ENCODE measurements at regions not wholly inside any gene's neighbourhood (a gene's known extent, or its start where the extent isn't known, plus 50 kb on each side); places are given as distances from the start of the nearest gene placed in this dataset.

DNA sequence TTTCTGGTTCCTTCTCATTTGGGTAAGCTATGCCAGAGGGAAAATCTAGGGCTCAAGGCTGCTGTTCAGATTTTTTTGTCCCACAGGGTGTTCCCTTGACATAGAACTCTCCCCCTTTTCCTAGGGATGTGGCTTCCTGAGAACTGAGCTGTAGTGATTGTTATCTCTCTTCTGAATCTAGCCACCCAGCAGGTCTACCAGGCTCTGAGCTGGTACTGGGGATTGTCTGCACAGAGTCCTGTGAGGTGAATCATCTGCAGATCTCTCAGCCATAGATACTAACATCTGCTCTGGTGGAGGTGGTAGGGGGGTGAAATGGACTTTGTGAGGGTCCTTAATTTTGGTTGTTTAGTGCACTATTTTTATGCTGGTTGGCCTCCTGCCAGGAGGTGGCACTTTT, 167.3 kb upstream of the PGR start:
- no peaks in the 10 kb centered on the region for H3K9me3 ChIP-seq (replicated peaks in 1 of 2; ENCODE audit: control insufficient read depth in 2 of 2, insufficient read depth in 1 of 2, low read depth in 1 of 2, low read length in 2 of 2)
- H2BK12ac ChIP-seq (ENCODE audit: low read length): no peak overlapping the region
- no peak for DNase-seq (ENCODE audit: low spot score)

DNA sequence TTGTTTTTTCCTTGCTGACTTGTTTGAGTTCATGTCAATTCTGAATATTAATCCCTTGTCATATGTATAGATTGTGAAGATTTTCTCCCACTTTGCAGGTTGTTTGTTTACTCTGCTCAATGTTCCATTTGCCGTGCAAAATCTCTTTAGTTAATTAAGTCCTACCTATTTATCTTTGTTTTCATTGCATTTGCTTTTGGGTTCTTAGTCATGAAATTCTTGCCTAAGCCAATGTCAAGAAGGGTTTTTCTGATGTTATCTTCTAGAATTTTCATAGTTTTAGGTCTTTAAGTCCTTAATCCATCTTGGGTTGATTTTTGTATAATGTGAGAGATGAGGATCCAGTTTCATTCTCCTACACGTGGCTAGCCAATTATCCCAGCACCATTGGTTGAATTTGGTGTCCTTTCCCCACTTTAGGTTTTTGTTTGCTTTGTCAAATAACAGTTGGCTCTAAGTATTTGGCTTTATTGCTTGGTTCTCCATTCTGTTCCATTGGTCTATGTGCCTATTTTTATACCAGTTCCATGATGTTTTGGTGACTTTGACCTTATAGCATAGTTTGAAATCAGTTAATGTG, 163.1 kb upstream of the PGR start:
- H3K79me1 ChIP-seq (ENCODE audit: low read depth, low read length): peaks cover 1% of the 10 kb centered on the region
- H3K9ac ChIP-seq (ENCODE audit: low read depth, low read length, poor library complexity): no peak overlapping the region
- no peak overlapping the region for H4K8ac ChIP-seq (ENCODE audit: low read depth, low read length)
- H3K18ac ChIP-seq (ENCODE audit: low read length): no peak overlapping the region
- peaks cover 0 to 2% of the 10 kb centered on the region in 2 donors for H3K9me3 ChIP-seq (replicated peaks in 1 of 2; ENCODE audit: control insufficient read depth in 2 of 2, insufficient read depth in 1 of 2, low read depth in 1 of 2, low read length in 2 of 2)
- H2BK15ac ChIP-seq (ENCODE audit: low read length): no peak overlapping the region
- H2AFZ ChIP-seq (ENCODE audit: low read length): no peak overlapping the region
- H3K27me3 ChIP-seq (ENCODE audit: control insufficient read depth in 3 of 3, insufficient read depth in 3 of 3, low read depth in 1 of 3, low read length in 3 of 3): no peaks in the 10 kb centered on the region
- H2BK5ac ChIP-seq (ENCODE audit: low read length): no peak overlapping the region
- H2BK120ac ChIP-seq (ENCODE audit: low read depth, low read length): no peak overlapping the region
- H3K4me3 ChIP-seq (ENCODE audit: low read length in 2 of 2): no peak overlapping the region
- H3K14ac ChIP-seq (ENCODE audit: low read length): no peak overlapping the region
- H2AK5ac ChIP-seq (ENCODE audit: low read depth, low read length): no peak overlapping the region
- no peak overlapping the region for H2BK12ac ChIP-seq (ENCODE audit: low read length)
- no peaks in the 10 kb centered on the region for H3K4me1 ChIP-seq (ENCODE audit: control insufficient read depth in 2 of 2, insufficient read depth in 1 of 2, low read depth in 1 of 2, low read length in 2 of 2)
- DNase-seq (ENCODE audit: low spot score): no peak
- H3K23ac ChIP-seq (ENCODE audit: low read depth, low read length, poor library complexity): no peak overlapping the region
- no CpG with 5 or more reads among the region's 2 CpGs for WGBS, 2 donors (ENCODE audit: extremely low coverage in 2 of 2, insufficient read length in 2 of 2, insufficient replicate concordance in 1 of 2)
- H3K36me3 ChIP-seq (replicated peaks in 1 of 2; ENCODE audit: control insufficient read depth in 2 of 2, insufficient read depth in 2 of 2, low read length in 2 of 2): no peaks in the 10 kb centered on the region
- no peak overlapping the region for H4K91ac ChIP-seq (ENCODE audit: low read depth, low read length, poor library complexity)
- H3K4ac ChIP-seq (ENCODE audit: low read length): no peak overlapping the region
- no peak overlapping the region for H3K4me2 ChIP-seq (ENCODE audit: insufficient read depth, low read length, poor library complexity, severe bottlenecking)
- H3K27ac ChIP-seq (replicated peaks; ENCODE audit: low read length): no peak overlapping the region

More for the DNA sequence above, 167.3 kb upstream of the PGR start:
- H3K27me3 ChIP-seq (ENCODE audit: control insufficient read depth in 3 of 3, insufficient read depth in 3 of 3, low read depth in 1 of 3, low read length in 3 of 3): no peaks in the 10 kb centered on the region
- H3K14ac ChIP-seq (ENCODE audit: low read length): no peak overlapping the region
- H3K18ac ChIP-seq (ENCODE audit: low read length): no peak overlapping the region
- no peak overlapping the region for H3K4me3 ChIP-seq (ENCODE audit: low read length in 2 of 2)
- no peak overlapping the region for H2BK120ac ChIP-seq (ENCODE audit: low read depth, low read length)
- H3K9ac ChIP-seq (ENCODE audit: low read depth, low read length, poor library complexity): no peak overlapping the region
- H3K27ac ChIP-seq (replicated peaks; ENCODE audit: low read length): no peak overlapping the region
- H2BK5ac ChIP-seq (ENCODE audit: low read length): no peak overlapping the region
- no peak overlapping the region for H2BK15ac ChIP-seq (ENCODE audit: low read length)
- H4K91ac ChIP-seq (ENCODE audit: low read depth, low read length, poor library complexity): no peak overlapping the region
- H2AK5ac ChIP-seq (ENCODE audit: low read depth, low read length): no peak overlapping the region
- no peaks in the 10 kb centered on the region for H3K36me3 ChIP-seq (replicated peaks in 1 of 2; ENCODE audit: control insufficient read depth in 2 of 2, insufficient read depth in 2 of 2, low read length in 2 of 2)
- H3K4me2 ChIP-seq (ENCODE audit: insufficient read depth, low read length, poor library complexity, severe bottlenecking): no peak overlapping the region
- no peak overlapping the region for H3K4ac ChIP-seq (ENCODE audit: low read length)
- no peak overlapping the region for H2AFZ ChIP-seq (ENCODE audit: low read length)
- H3K4me1 ChIP-seq (ENCODE audit: control insufficient read depth in 2 of 2, insufficient read depth in 1 of 2, low read depth in 1 of 2, low read length in 2 of 2): no peaks in the 10 kb centered on the region
- no peak overlapping the region for H4K8ac ChIP-seq (ENCODE audit: low read depth, low read length)
- H3K23ac ChIP-seq (ENCODE audit: low read depth, low read length, poor library complexity): no peak overlapping the region
- peaks cover 1% of the 10 kb centered on the region for H3K79me1 ChIP-seq (ENCODE audit: low read depth, low read length)

DNA sequence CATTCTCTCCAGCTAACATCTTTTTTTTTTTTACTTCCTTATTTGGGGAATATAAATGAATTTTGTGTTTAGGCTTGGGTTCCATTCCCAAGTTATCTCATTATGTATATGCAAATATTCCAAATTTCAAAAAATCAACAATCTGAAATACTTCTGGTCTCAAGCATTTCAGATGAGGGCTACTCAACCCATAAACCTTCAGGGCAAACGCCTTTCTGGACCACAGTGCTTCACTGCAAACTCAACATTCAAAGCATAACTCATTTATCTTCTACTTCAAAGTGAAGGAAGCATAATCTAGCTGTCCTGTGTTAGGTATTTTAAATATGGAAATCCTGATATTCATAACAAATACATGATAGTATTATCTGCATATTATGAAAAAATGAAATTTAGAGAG, 161.7 kb upstream of the PGR start:
- H4K8ac ChIP-seq (ENCODE audit: low read depth, low read length): no peak overlapping the region
- H3K27ac ChIP-seq (replicated peaks; ENCODE audit: low read length): no peak overlapping the region
- H3K9me3 ChIP-seq (replicated peaks in 1 of 2; ENCODE audit: control insufficient read depth in 2 of 2, insufficient read depth in 1 of 2, low read depth in 1 of 2, low read length in 2 of 2): peaks cover 0 to 2% of the 10 kb centered on the region in 2 donors
- H2AK5ac ChIP-seq (ENCODE audit: low read depth, low read length): no peak overlapping the region
- no peak overlapping the region for H2BK120ac ChIP-seq (ENCODE audit: low read depth, low read length)
- H2BK15ac ChIP-seq (ENCODE audit: low read length): no peak overlapping the region
- no peak overlapping the region for H3K18ac ChIP-seq (ENCODE audit: low read length)
- H3K4ac ChIP-seq (ENCODE audit: low read length): no peak overlapping the region
- no peak for DNase-seq (ENCODE audit: low spot score)
- no peak overlapping the region for H3K4me3 ChIP-seq (ENCODE audit: low read length in 2 of 2)
- no peak overlapping the region for H3K14ac ChIP-seq (ENCODE audit: low read length)
- no peaks in the 10 kb centered on the region for H3K79me1 ChIP-seq (ENCODE audit: low read depth, low read length)
- no peak overlapping the region for H3K23ac ChIP-seq (ENCODE audit: low read depth, low read length, poor library complexity)
- H4K91ac ChIP-seq (ENCODE audit: low read depth, low read length, poor library complexity): no peak overlapping the region
- peaks cover 0 to 2% of the 10 kb centered on the region in 2 donors for H3K4me1 ChIP-seq (ENCODE audit: control insufficient read depth in 2 of 2, insufficient read depth in 1 of 2, low read depth in 1 of 2, low read length in 2 of 2)
- no peak overlapping the region for H2BK12ac ChIP-seq (ENCODE audit: low read length)
- H3K36me3 ChIP-seq (replicated peaks in 1 of 2; ENCODE audit: control insufficient read depth in 2 of 2, insufficient read depth in 2 of 2, low read length in 2 of 2): no peaks in the 10 kb centered on the region
- WGBS, 2 donors (ENCODE audit: extremely low coverage in 2 of 2, insufficient read length in 2 of 2, insufficient replicate concordance in 1 of 2): no CpG with 5 or more reads among the region's 1 CpG
- no peak overlapping the region for H3K9ac ChIP-seq (ENCODE audit: low read depth, low read length, poor library complexity)
- H2AFZ ChIP-seq (ENCODE audit: low read length): no peak overlapping the region
- H3K4me2 ChIP-seq (ENCODE audit: insufficient read depth, low read length, poor library complexity, severe bottlenecking): no peak overlapping the region
- no peak overlapping the region for H2BK5ac ChIP-seq (ENCODE audit: low read length)
- H3K27me3 ChIP-seq (ENCODE audit: control insufficient read depth in 3 of 3, insufficient read depth in 3 of 3, low read depth in 1 of 3, low read length in 3 of 3): no peaks in the 10 kb centered on the region

DNA sequence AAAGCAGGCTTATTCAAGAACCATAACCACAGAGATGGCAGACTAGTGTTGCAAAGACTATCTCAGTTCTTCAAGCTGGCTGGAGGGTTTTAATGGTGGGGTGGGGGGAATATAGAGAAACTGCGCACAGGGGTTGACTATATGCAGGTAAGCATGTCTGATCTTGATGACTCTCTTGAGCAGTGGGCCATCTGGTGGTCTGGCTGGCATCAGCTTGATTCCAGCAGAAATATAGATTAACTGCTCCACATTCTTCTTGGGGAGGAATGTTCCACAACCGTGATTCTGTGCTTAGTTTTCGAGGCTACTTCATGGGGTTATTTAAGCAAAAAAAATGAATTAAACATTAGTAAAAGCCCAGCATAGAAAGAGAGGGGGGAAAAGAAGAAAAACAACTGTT, 158.8 kb upstream of the PGR start:
- Histone ChIP-seq H3K23ac (ENCODE audit: low read depth, low read length, poor library complexity) (no peak overlapping the region), H3K18ac (ENCODE audit: low read length) (no peak overlapping the region), H3K9me3 (replicated peaks in 1 of 2; ENCODE audit: control insufficient read depth in 2 of 2, insufficient read depth in 1 of 2, low read depth in 1 of 2, low read length in 2 of 2) (peaks cover 0 to 2% of the 10 kb centered on the region in 2 donors), H3K14ac (ENCODE audit: low read length) (no peak overlapping the region), H2BK15ac (ENCODE audit: low read length) (no peak overlapping the region), H2AFZ (ENCODE audit: low read length) (no peak overlapping the region), H3K27me3 (ENCODE audit: control insufficient read depth in 3 of 3, insufficient read depth in 3 of 3, low read depth in 1 of 3, low read length in 3 of 3) (no peaks in the 10 kb centered on the region), H2BK5ac (ENCODE audit: low read length) (no peak overlapping the region), H2BK12ac (ENCODE audit: low read length) (no peak overlapping the region), H3K79me1 (ENCODE audit: low read depth, low read length) (no peaks in the 10 kb centered on the region), H4K91ac (ENCODE audit: low read depth, low read length, poor library complexity) (no peak overlapping the region), H3K4me2 (ENCODE audit: insufficient read depth, low read length, poor library complexity, severe bottlenecking) (no peak overlapping the region), H4K8ac (ENCODE audit: low read depth, low read length) (no peak overlapping the region), H3K36me3 (replicated peaks in 1 of 2; ENCODE audit: control insufficient read depth in 2 of 2, insufficient read depth in 2 of 2, low read length in 2 of 2) (no peaks in the 10 kb centered on the region), H3K27ac (replicated peaks; ENCODE audit: low read length) (no peak overlapping the region), H3K4ac (ENCODE audit: low read length) (no peak overlapping the region), H2AK5ac (ENCODE audit: low read depth, low read length) (no peak overlapping the region), H3K9ac (ENCODE audit: low read depth, low read length, poor library complexity) (no peak overlapping the region), H3K4me3 (ENCODE audit: low read length in 2 of 2) (no peak overlapping the region), H2BK120ac (ENCODE audit: low read depth, low read length) (no peak overlapping the region), H3K4me1 (ENCODE audit: control insufficient read depth in 2 of 2, insufficient read depth in 1 of 2, low read depth in 1 of 2, low read length in 2 of 2) (peaks cover 0 to 2% of the 10 kb centered on the region in 2 donors)
- no CpG with 5 or more reads among the region's 3 CpGs for WGBS, 2 donors (ENCODE audit: extremely low coverage in 2 of 2, insufficient read length in 2 of 2, insufficient replicate concordance in 1 of 2)
- DNase-seq (ENCODE audit: low spot score): no peak

Measured in neuronal stem cell (in vitro differentiated cells).